HepG2 (cell line): ENCODE measurements at regions not wholly inside any gene's neighbourhood (a gene's known extent, or its start where the extent isn't known, plus 50 kb on each side); places are given as distances from the start of the nearest gene placed in this dataset.

Experiments used
- ATAC-seq: fragments of 200-7000 bp; cut with Tn5 transposase; 3 replicates; pipeline ENCODE4 v1.9.1; 2020; ENCODE audit warnings: mild to moderate bottlenecking, moderate library complexity
- BruUV-seq: library from RNA; stranded (reverse); fragments of 400-500 nt; replicated peaks from 2 replicates; lab custom pipeline; 2021; lab: Mats Ljungman, UMichigan
- CTCF ChIA-PET: fragments of 300-600 bp; formaldehyde crosslinking; extraction: SDS; loops from one replicate; lab custom pipeline; 2021; ENCODE audit warnings: low total read pairs, inconsistent platforms, low intra/inter-chr PET ratio; lab: Yijun Ruan, JAX
- POLR2A ChIA-PET: fragments of 350-600 bp; sonication (Branson Sonifier 250); formaldehyde crosslinking; loops from one replicate; lab custom pipeline; 2020; ENCODE audit warnings: antibody characterized with exemption, inconsistent platforms; lab: Yijun Ruan, JAX
- DNase-seq: peaks from one replicate; pipeline ENCODE4 v3.0.0-alpha.2; 2015; ENCODE audit warnings: low spot score
- FAIRE-seq: peaks from 3 replicates; lab custom pipeline; 2011; peaks lifted over from hg19 to GRCh38; lab: Jason Lieb, UNC
- H2AFZ ChIP-seq: one replicate; pipeline ENCODE4 v1.6.1; 2011; ENCODE audit warnings: low read length, inconsistent platforms
- H3K27ac ChIP-seq: fragments of 300-600 bp; 3 replicates; pipeline ENCODE4 v1.8.0; 2011; ENCODE audit warnings: mixed run types, mild to moderate bottlenecking, mixed read lengths, low read length, inconsistent platforms; ENCODE audit not compliant: insufficient read depth; ENCODE audit errors: extremely low read length
- H3K27me3 ChIP-seq, 2 experiments: fragments of 200-600 bp in 1 of 2; 2 replicates in 1 of 2; 3 replicates in 1 of 2; pipeline versions ENCODE4 v1.6.0 to v1.8.0; 2011; ENCODE audit warnings: low read length in 2 of 2, mild to moderate bottlenecking in 2 of 2, moderate library complexity in 2 of 2, inconsistent platforms in 1 of 2; ENCODE audit not compliant: insufficient read depth in 2 of 2, control insufficient read depth in 1 of 2
- H3K36me3 ChIP-seq, 2 experiments: fragments of 200-600 bp in 1 of 2; replicated peaks in 1 of 2; 2 replicates in 1 of 2; 3 replicates in 1 of 2; pipeline versions ENCODE4 v1.5.1 to v1.8.0; 2011; ENCODE audit warnings: low read length in 2 of 2, inconsistent platforms in 1 of 2; ENCODE audit not compliant: insufficient read depth in 2 of 2, control insufficient read depth in 1 of 2
- H3K4me1 ChIP-seq: 2 replicates; pipeline ENCODE4 v1.5.1; 2012; ENCODE audit warnings: low read length, inconsistent platforms; ENCODE audit not compliant: insufficient read depth
- H3K4me2 ChIP-seq: 2 replicates; pipeline ENCODE4 v1.6.0; 2011; ENCODE audit warnings: low read depth, low read length, inconsistent platforms
- H3K4me3 ChIP-seq, 3 experiments: fragments of 200-600 bp in 1 of 3; sonication (generic), shearing (Covaris generic) in 1 of 3; replicated peaks in 1 of 3; 2 replicates each; pipeline ENCODE4 v1.5.1; 2011 to 2016; ENCODE audit warnings: low read length in 3 of 3, inconsistent platforms in 2 of 3, low read depth in 2 of 3, mild to moderate bottlenecking in 2 of 3, control low read depth in 1 of 3, mixed read lengths in 1 of 3; ENCODE audit not compliant: insufficient read depth in 1 of 3
- H3K79me2 ChIP-seq: one replicate; pipeline ENCODE4 v1.6.1; 2011; ENCODE audit warnings: low read length, inconsistent platforms; ENCODE audit not compliant: insufficient read depth
- H3K9ac ChIP-seq: 2 replicates; pipeline ENCODE4 v1.6.0; 2011; ENCODE audit warnings: mild to moderate bottlenecking, low read depth, low read length, inconsistent platforms; ENCODE audit not compliant: insufficient read depth
- H3K9me3 ChIP-seq: 2 replicates; pipeline ENCODE4 v1.5.1; 2012; ENCODE audit warnings: mild to moderate bottlenecking, low read length
- H4K20me1 ChIP-seq: 2 replicates; pipeline ENCODE4 v1.6.0; 2011; ENCODE audit warnings: inconsistent platforms, mild to moderate bottlenecking, low read length, moderate library complexity; ENCODE audit not compliant: insufficient read depth
- CTCF ChIP-seq: sonication (generic); formaldehyde crosslinking; IDR thresholded peaks from 2 replicates; pipeline ENCODE4 v1.5.0; 2020; ENCODE audit warnings: mild to moderate bottlenecking, missing genetic modification reagents, moderate library complexity
- FOXC1 ChIP-seq: sonication (generic); formaldehyde crosslinking; IDR thresholded peaks from 2 replicates; pipeline ENCODE4 v1.8.0; 2022; ENCODE audit warnings: mild to moderate bottlenecking, missing genetic modification reagents, borderline replicate concordance
- FUBP1 ChIP-seq: sonication (generic); formaldehyde crosslinking; IDR thresholded peaks from 2 replicates; pipeline ENCODE4 v1.5.1; 2020; ENCODE audit warnings: missing genetic modification reagents, mild to moderate bottlenecking, borderline replicate concordance
- HOXA7 ChIP-seq: sonication (generic); formaldehyde crosslinking; IDR thresholded peaks from 2 replicates; pipeline ENCODE4 v1.8.1; 2022; ENCODE audit warnings: mild to moderate bottlenecking, missing genetic modification reagents, moderate library complexity
- ISX ChIP-seq: sonication (generic); formaldehyde crosslinking; conservative IDR thresholded peaks from 2 replicates; pipeline ENCODE4 v1.5.0; 2020; ENCODE audit warnings: missing genetic modification reagents
- NCOA1 ChIP-seq: sonication (generic); formaldehyde crosslinking; IDR thresholded peaks from 2 replicates; pipeline ENCODE4 v1.9.0; 2021; ENCODE audit warnings: missing genetic modification reagents
- NR2F2 ChIP-seq: IDR thresholded peaks from 2 replicates; pipeline ENCODE4 v1.6.1; 2012; ENCODE audit warnings: low read depth, inconsistent platforms, borderline replicate concordance
- ZBTB3 ChIP-seq: sonication (generic); formaldehyde crosslinking; IDR thresholded peaks from 2 replicates; pipeline ENCODE4 v1.4.0; 2020; ENCODE audit warnings: low read depth, mild to moderate bottlenecking, moderate library complexity, missing genetic modification reagents, borderline replicate concordance
- ZBTB43 ChIP-seq: sonication (generic); formaldehyde crosslinking; conservative IDR thresholded peaks from 2 replicates; pipeline ENCODE4 v1.4.0; 2020; ENCODE audit warnings: missing genetic modification reagents
- ZFP36 ChIP-seq: fragments of 150-350 bp; IDR thresholded peaks from 2 replicates; pipeline ENCODE4 v1.6.1; 2018; ENCODE audit warnings: borderline replicate concordance, low read length, low read depth; ENCODE audit not compliant: partially characterized antibody
- ZFP36L1 ChIP-seq: sonication (generic); formaldehyde crosslinking; IDR thresholded peaks from 2 replicates; pipeline ENCODE4 v1.8.0; 2022; ENCODE audit warnings: mild to moderate bottlenecking, missing genetic modification reagents, moderate library complexity
- ZNF335 ChIP-seq: sonication (generic); formaldehyde crosslinking; IDR thresholded peaks from 2 replicates; pipeline ENCODE4 v1.4.0; 2020; ENCODE audit warnings: missing genetic modification reagents
- ZNF607 ChIP-seq: sonication (generic); formaldehyde crosslinking; IDR thresholded peaks from 2 replicates; pipeline ENCODE4 v1.5.1; 2020; ENCODE audit warnings: missing genetic modification reagents, mild to moderate bottlenecking, borderline replicate concordance
- ZNF788 ChIP-seq: sonication (generic); formaldehyde crosslinking; IDR thresholded peaks from 2 replicates; pipeline ENCODE4 v1.5.0; 2020; ENCODE audit warnings: mild to moderate bottlenecking, missing genetic modification reagents, borderline replicate concordance
- WGBS: methylation state at CpG from one replicate; pipeline ENCODE4 v1.1.6; 2017; ENCODE audit warnings: low lambda C conversion rate; 5-methylcytosine and 5-hydroxymethylcytosine counted together
- in situ Hi-C: cut with HindIII; loops from 2 replicates; pipeline ENCODE4 v1.10.0; 2017; ENCODE audit warnings: low pct_unique_long_range_greater_than_20kb; ENCODE audit not compliant: extremely low pct_ligation_motif_present
- intact Hi-C: fragments of 100-400 bp; cut with micrococcal nuclease; formaldehyde crosslinking; loops from one replicate; pipeline ENCODE4 v1.10.0; 2022; ENCODE audit not compliant: unreplicated experiment
- TF ChIP-seq, protein P1 (sequence below): sonication (generic); formaldehyde crosslinking; IDR thresholded peaks from 2 replicates; pipeline ENCODE4 v1.4.0; 2020; ENCODE audit warnings: missing genetic modification reagents
- TF ChIP-seq, protein P2 (sequence below): IDR thresholded peaks from 2 replicates; pipeline ENCODE4 v1.6.1; 2016; ENCODE audit warnings: low read depth

DNA sequence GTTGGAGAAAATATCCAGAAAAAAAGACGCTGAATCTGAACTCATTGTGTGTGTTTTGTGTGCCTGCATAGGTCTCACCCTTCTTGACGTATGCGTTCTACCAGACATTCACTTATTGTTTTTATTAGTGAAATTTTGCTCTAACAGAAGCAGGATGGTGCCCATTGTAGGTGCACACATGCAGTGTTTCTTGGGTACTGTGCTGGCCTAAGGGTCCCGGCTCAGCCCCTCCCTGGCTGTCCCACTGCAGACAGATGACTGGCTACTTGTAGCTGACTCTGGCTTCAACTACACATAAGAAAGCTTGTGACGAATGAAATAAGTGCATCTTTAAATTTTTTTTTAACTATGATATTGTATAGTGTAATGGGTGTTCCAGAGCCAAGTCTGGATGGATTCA is 227.0 kb downstream of the CBLN1 start:
- no peak for DNase-seq
- Histone ChIP-seq H3K9ac (no peak overlapping the region), H3K9me3 (no peaks in the 10 kb centered on the region), H3K4me2 (no peak overlapping the region), H3K36me3 (no peaks in the 10 kb centered on the region), H3K79me2 (no peaks in the 10 kb centered on the region), H2AFZ (no peak overlapping the region), H4K20me1 (no peaks in the 10 kb centered on the region), H3K27me3 (no peaks in the 10 kb centered on the region), H3K27ac (no peak overlapping the region), H3K4me1 (no peaks in the 10 kb centered on the region), H3K4me3 (no peak overlapping the region)
- FAIRE-seq, result no peak
- ChIA-PET CTCF (no interaction called here), POLR2A (no interaction called here)
- WGBS, result 26% methylated on average over 5 of the region's 5 CpGs
- in situ Hi-C loops (no loop called here), intact Hi-C loops (no loop called here)
- no peak for ATAC-seq
- BruUV-seq, result no TSS peak
- TF ChIP-seq HOXA7 (CRISPR knock-in tag) (no peak), ZBTB43 (CRISPR knock-in tag) (no peak), ZFP36 (no peak), FUBP1 (CRISPR knock-in tag) (no peak), ZNF607 (CRISPR knock-in tag) (no peak), ZNF788 (no peak), ZNF335 (CRISPR knock-in tag) (no peak), NR2F2 (no peak), ZFP36L1 (CRISPR knock-in tag) (no peak), CTCF (CRISPR knock-in tag) (no peak), FOXC1 (CRISPR knock-in tag) (no peak), ZBTB3 (CRISPR knock-in tag) (no peak), ISX (CRISPR knock-in tag) (no peak), NCOA1 (no peak)
- TF ChIP-seq, protein P1, sequence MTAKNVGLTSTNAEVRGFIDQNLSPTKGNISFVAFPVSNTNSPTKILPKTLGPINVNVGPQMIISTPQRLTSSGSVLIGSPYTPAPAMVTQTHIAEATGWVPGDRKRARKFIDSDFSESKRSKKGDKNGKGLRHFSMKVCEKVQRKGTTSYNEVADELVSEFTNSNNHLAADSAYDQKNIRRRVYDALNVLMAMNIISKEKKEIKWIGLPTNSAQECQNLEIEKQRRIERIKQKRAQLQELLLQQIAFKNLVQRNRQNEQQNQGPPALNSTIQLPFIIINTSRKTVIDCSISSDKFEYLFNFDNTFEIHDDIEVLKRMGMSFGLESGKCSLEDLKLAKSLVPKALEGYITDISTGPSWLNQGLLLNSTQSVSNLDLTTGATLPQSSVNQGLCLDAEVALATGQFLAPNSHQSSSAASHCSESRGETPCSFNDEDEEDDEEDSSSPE (CRISPR knock-in tag), result no peak
- TF ChIP-seq, protein P2, sequence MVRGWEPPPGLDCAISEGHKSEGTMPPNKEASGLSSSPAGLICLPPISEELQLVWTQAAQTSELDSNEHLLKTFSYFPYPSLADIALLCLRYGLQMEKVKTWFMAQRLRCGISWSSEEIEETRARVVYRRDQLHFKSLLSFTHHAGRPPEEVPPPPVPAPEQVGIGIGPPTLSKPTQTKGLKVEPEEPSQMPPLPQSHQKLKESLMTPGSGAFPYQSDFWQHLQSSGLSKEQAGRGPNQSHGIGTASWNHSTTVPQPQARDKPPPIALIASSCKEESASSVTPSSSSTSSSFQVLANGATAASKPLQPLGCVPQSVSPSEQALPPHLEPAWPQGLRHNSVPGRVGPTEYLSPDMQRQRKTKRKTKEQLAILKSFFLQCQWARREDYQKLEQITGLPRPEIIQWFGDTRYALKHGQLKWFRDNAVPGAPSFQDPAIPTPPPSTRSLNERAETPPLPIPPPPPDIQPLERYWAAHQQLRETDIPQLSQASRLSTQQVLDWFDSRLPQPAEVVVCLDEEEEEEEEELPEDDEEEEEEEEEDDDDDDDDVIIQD (CRISPR knock-in tag), result no peak
